ENCODE measurements at regions not wholly inside any gene's neighbourhood (a gene's known extent, or its start where the extent isn't known, plus 50 kb on each side); places are given as distances from the start of the nearest gene placed in this dataset.

- H4K20me1 ChIP-seq (ENCODE audit: control insufficient read depth, insufficient read depth) = no peaks in the 10 kb centered on the region
- TF ChIP-seq SKIL (IDR thresholded peaks at IDR 0.05; ENCODE audit: low read depth, poor library complexity, severe bottlenecking) = no peak
- no peak overlapping the region for H3K27ac ChIP-seq (ENCODE audit: control insufficient read depth, insufficient read depth)
- ChIA-PET RAD21 (ENCODE audit: unreplicated experiment) (no interaction called here), CTCF (interaction anchor here (1.1 kb wide), 1 partner anchor 111 kb away, joined by 3 read pairs; no protein-coding TSS in a partner anchor), SMC1A (ENCODE audit: uncharacterized antibody, unreplicated experiment) (interaction anchor here (0.7 to 1.6 kb wide), 2 partner anchors 9 to 47 kb away, joined by 3 read pairs; no protein-coding TSS in a partner anchor), POLR2A (no interaction called here)
- WGBS (ENCODE audit: insufficient coverage, insufficient replicate concordance, low lambda C conversion rate, missing lambda C conversion rate) = 34% methylated on average over 2 of the region's 2 CpGs
- H3K4me2 ChIP-seq (ENCODE audit: control insufficient read depth, insufficient read depth) = no peak overlapping the region
- BruUV-seq (replicated peaks) = no TSS peak
- intact Hi-C loops (cut with micrococcal nuclease; ENCODE audit: unreplicated experiment) (no loop called here), in situ Hi-C loops (cut with MboI) (no loop called here)
- no peaks in the 10 kb centered on the region for H3K4me1 ChIP-seq (ENCODE audit: control insufficient read depth, insufficient read depth, low read length)
- H2AFZ ChIP-seq (ENCODE audit: control insufficient read depth, low read depth, low read length) = no peak overlapping the region
- H3K27me3 ChIP-seq (replicated peaks in 1 of 2; ENCODE audit: control insufficient read depth in 2 of 2, insufficient read depth in 2 of 2, low read length in 1 of 2) = no peaks in the 10 kb centered on the region
- H3K4me3 ChIP-seq = no peak overlapping the region
- H3K9ac ChIP-seq (ENCODE audit: control insufficient read depth, insufficient read depth, low read length) = no peak overlapping the region
- FAIRE-seq = no peak
- no peaks in the 10 kb centered on the region for H3K9me3 ChIP-seq (replicated peaks; ENCODE audit: control insufficient read depth, insufficient read depth, low read length)
- no peak for DNase-seq (ENCODE audit: low read depth, low spot score)
- H3K79me2 ChIP-seq (ENCODE audit: control insufficient read depth, insufficient read depth, low read length) = no peaks in the 10 kb centered on the region
- no peaks in the 10 kb centered on the region for H3K36me3 ChIP-seq (ENCODE audit: control insufficient read depth in 2 of 2, insufficient read depth in 2 of 2, low read length in 1 of 2)
- no peak for ATAC-seq
Measured at GRCh38 chr9:27939186-27939585, 365.9 kb upstream of the C9orf72 start.

GRCh38 chr9:27940535-27940934, 367.3 kb upstream of the C9orf72 start:
- DNase-seq (ENCODE audit: low read depth, low spot score) (no peak), ATAC-seq (0 out of 3 replicates have a peak, but pooled peaks have one; percentile 26), FAIRE-seq (no peak)
- ChIA-PET RAD21 (ENCODE audit: unreplicated experiment) (no interaction called here), CTCF (no interaction called here), SMC1A (ENCODE audit: uncharacterized antibody, unreplicated experiment) (interaction anchor here (1.0 kb wide), 1 partner anchor 214 kb away, joined by 3 read pairs; no protein-coding TSS in a partner anchor), POLR2A (no interaction called here)
- BruUV-seq (replicated peaks) = no TSS peak
- in situ Hi-C loops (cut with MboI) (no loop called here), intact Hi-C loops (cut with micrococcal nuclease; ENCODE audit: unreplicated experiment) (no loop called here)
- 34% methylated on average over 3 of the region's 3 CpGs for whole genome bisulfite sequencing (ENCODE audit: insufficient coverage, insufficient replicate concordance, low lambda C conversion rate, missing lambda C conversion rate)
- Histone ChIP-seq H3K4me3 (no peak overlapping the region), H3K36me3 (ENCODE audit: control insufficient read depth in 2 of 2, insufficient read depth in 2 of 2, low read length in 1 of 2) (no peaks in the 10 kb centered on the region), H4K20me1 (ENCODE audit: control insufficient read depth, insufficient read depth) (no peaks in the 10 kb centered on the region), H3K4me1 (ENCODE audit: control insufficient read depth, insufficient read depth, low read length) (no peaks in the 10 kb centered on the region), H3K9ac (ENCODE audit: control insufficient read depth, insufficient read depth, low read length) (no peak overlapping the region), H3K9me3 (replicated peaks; ENCODE audit: control insufficient read depth, insufficient read depth, low read length) (no peaks in the 10 kb centered on the region), H3K79me2 (ENCODE audit: control insufficient read depth, insufficient read depth, low read length) (no peaks in the 10 kb centered on the region), H3K27ac (ENCODE audit: control insufficient read depth, insufficient read depth) (no peak overlapping the region), H2AFZ (ENCODE audit: control insufficient read depth, low read depth, low read length) (no peak overlapping the region), H3K4me2 (ENCODE audit: control insufficient read depth, insufficient read depth) (no peak overlapping the region; the same call in 1 of the 2 replicates), H3K27me3 (replicated peaks in 1 of 2; ENCODE audit: control insufficient read depth in 2 of 2, insufficient read depth in 2 of 2, low read length in 1 of 2) (no peaks in the 10 kb centered on the region)
- TF ChIP-seq BMI1 (IDR thresholded peaks at IDR 0.05; ENCODE audit: borderline replicate concordance) (no peak), NRF1 (conservative IDR thresholded peaks at IDR 0.05; ENCODE audit: low read depth, low read length) (no peak), BRCA1 (IDR thresholded peaks at IDR 0.05; ENCODE audit: low read depth, low read length) (no peak), FOXM1 (IDR thresholded peaks at IDR 0.05; ENCODE audit: low read depth, low read length) (no peak), USF2 (IDR thresholded peaks at IDR 0.05; ENCODE audit: borderline replicate concordance, low read depth, low read length) (no peak), SIX5 (IDR thresholded peaks at IDR 0.05; ENCODE audit: low read depth, low read length, severe bottlenecking) (no peak), POLR2AphosphoS5 (IDR thresholded peaks at IDR 0.05; ENCODE audit: low read length) (no peak), ZBTB40 (IDR thresholded peaks at IDR 0.05; ENCODE audit: borderline replicate concordance) (no peak)
